Activated T-helper 9 cell treated with anti-CD3 and anti-CD28 coated beads, Interleukin-2, amount 50 U/mL, for 16 hours (primary cell): ENCODE measurements at regions not wholly inside any gene's neighbourhood (a gene's known extent, or its start where the extent isn't known, plus 50 kb on each side); places are given as distances from the start of the nearest gene placed in this dataset.
"Not testable (repeated sequence)": the region's sequence is repeated elsewhere in the genome, so short reads cannot be mapped to it uniquely, and the experiment has no call there.

Experiments
- DNase-seq: peaks from one replicate; pipeline ENCODE4 v3.0.0-alpha.2; 2020; ENCODE audit warnings: low read depth

DNA sequence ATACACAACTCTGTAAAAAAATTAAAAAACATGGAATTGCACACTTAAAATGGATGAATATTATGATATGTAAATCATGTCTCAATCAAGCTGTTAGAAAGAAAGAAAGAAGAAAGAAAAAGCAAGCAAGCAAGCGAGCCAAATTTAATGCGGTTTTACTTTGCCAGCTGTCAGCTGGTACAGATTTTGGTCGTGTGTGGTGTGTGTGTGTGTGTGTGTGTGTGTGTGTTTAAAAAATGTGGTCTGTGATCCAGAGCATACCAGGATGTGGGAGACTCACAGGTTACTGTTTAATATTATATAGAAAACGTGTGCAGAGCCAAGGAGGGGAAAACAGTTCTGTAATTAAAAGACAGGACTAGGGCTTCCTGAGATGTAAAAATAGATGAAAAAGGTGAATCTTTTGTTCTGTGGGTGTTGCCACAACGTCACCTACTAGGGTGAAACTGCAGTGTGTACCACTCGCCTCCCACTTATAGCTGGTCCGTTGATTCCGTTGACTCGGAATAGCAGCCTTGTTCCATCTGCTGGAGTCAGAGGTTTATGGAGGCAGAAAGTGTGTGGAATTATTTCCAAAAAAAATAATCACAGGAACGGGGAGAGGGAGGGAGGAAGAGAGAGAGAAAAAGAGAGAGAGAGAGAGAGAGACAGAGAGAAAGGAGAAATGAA lies 197.7 kb downstream of the BCAS1 start:
- DNase-seq, result no peak

GRCh38 chr20:53872081-53872541 lies 198.3 kb downstream of the BCAS1 start:
- DNase-seq, result no peak

DNA sequence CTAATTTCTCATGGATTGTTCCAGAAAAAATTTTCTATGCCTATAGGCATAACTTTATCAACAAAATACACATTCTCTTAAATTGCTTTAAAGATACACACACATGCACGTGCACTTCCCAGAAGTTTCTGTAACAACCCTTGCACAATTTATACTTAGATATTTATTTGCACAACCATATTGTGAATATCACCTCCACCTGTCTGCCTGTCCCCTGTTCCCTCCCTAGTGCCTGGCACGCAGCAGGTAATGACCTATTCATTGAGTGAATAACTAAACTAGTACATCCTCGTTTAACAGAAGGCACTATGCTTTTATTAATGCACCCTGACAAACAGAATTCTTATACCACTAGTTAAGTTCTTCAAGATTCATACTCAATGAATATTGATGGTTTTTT lies 198.9 kb downstream of the BCAS1 start:
- no peak for DNase-seq

DNA sequence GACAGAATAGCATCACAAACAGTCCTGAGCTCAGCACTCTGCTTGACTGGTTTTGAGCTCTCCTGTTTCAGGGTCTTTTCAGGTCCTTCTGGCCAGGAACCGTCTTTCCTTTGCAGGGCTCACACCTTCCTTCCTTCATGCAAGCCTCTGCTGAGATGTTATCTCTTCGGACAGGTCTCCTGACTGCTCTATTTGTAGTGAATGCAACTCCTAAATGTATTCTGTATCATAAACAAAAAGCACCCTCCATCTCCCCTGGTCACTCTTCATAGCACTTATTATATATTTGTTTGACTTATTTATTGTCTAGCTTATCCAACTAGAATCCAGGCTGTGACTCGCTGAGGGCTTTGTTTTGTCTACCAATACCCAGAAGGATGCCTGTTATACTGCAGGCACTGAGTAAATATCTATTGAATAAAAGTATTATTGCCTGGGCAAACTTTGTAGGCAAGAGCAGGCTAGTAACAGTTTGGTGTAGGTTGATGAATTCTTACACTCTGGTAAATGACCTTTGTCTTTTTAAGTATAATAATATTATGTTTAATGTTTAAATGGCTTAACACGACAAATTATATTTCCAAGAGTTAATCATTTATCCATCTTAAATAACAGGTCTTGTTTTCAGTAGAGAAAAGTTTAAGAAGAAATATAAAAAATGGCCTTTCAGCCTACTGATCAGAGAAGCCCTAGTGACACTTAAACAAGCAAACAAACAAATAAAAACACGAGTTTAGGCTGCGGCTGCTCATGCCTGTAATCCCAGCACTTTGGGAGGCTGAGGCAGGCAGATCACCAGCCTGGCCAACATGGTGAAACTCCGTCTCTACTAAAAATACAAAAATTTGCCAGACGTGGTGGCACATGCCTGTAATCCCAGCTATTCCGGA lies 199.7 kb downstream of the BCAS1 start:
- DNase-seq, result no peak

DNA sequence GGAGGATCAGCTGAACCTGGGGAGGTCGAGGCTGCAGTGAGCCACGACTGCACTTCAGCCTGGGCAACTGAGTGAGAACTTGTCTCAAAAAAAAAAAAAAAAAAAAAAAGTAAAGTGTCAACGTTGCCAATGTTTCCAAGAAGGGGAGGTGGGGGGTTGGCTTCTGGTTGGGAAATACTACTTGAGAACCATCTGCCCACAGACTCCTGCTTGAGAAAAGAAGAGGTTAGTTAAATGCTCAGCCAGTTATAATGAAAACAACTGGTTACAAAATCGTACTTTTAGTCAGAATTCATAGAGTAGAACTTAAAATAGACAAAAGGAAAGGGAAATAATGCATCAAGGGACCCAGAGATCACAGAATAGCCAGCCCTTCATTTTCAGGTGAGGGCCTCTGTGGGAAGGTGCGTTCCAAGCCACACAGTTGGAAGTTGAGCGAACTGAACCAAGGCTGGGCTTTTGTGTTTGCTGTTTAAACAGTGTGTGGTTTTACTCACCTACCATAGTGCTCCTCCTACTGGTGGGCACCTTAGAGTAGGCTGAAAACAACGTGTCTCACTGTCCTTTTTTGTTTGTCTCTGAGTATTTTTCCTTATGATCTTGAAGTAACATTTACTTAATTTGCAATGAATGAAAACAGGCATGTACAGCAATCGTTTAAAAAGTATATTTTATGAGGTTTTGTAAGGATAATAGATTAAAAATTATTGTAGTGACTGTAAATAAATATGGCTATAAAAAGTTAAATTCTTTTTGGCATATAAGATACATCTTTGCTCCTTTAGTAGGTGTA lies 200.7 kb downstream of the BCAS1 start:
- peak; percentile 52 for DNase-seq

DNA sequence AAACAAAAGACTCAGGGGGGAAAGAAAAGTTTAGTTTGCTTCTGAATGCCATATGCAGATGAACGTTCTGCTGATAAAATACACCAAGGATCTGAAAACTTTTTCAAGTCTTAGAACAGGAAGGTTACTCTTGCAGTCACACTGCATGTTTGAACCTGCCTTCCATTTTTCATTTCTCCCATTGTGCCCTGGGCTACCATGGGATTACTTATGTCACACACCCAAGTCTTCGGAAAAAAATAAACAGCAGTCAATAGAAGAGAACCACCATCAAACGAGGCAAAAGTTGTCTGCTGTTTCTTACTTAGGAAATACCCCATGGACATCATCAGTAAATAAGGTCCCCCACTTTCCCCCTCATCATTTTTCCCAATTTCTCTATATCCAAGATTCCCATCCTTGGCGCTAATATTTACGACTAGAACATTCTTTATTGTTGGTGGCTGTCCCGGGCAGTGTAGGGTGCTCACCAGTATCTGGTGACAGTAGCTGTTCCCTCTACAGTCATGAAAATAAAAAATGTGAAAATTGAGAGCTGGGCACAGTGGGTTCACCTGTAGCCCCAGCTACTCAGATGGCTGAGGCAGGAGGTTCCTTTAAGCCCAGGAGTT lies 202.5 kb downstream of the BCAS1 start:
- DNase-seq, result no peak

DNA sequence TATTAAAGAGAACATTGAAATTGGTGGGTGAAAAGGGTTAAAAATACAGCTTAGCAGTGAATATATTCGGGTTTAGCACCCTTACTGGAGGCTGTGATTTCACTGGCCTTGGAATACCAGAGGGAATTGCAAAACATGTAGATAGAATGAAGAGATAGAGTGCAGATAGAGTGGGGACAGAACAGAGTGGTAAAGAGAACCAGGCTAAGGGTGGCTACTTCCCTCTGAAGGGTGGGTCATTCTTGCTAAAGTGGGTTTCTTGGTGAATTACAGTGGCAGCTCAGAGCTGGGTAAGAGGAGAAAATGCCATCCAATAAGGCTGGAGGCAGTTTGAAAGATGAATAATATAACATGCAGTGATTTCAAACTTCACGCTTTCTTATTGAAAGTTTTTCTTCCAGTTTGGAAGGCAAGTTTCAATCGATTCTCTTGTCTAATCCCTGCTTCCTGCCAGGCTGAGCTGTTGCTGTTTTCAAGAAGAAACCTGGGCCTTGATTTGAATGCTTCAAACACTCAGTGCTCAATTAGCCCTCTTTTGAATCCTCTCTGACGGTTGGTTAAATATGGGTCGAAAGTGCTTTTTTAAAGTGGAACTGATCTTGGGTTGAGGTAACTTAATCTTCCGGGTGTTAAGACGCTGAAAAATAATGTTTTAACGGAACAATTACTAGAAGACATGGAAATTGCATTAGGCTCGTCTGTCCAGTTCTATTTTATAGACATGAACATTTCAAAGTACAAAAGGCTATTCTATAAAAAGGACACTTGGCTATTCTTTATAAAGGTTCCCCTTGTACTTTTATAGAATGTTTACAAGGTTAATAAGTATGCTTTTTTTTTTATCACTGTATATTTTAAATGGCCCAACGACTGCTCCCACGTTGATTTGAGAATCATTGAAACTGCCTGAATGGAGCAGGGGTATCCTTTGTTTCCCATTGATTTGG lies 203.3 kb downstream of the BCAS1 start:
- no peak for DNase-seq

DNA sequence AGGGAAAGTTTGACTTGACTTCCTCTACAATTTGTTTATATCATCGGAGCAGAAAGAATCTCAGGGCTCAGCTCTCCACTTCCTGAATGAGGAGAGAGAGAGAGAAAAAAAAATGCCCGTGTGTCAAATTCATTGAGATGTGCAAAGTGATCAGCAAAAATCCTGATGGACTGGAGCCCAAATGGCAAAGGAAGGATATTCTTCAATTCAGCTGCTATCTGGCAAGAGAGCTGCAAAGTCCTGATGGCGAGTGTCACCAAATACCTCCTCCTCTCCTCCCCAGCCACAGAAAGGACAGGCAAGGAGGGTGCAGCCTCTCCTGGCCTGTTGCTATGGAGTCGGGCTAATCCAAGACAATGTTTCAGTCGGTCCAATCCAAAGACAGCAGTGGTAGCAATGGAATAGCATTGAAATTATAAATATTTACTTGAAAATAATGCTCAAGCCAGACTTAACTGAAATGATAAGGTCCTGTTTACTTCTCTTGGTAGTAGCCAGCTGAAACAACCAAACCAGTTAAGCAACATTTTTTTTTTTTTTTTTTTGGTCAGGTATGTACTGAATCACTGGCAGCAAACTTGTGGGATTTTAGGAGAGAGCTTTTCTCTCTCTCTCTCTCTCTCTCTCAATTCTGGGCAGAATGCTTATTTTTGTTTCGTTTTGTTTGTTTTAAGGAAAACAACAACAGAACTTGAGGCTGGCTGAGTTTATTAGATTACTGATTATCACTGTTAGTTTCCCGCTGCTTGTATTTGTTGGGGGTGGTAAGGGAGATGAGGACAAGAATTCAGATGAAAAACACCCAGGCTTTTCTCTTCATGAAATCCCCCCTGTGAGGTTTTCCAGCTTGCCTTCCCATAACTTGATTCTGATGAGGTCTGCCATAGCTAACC lies 204.2 kb downstream of the BCAS1 start:
- DNase-seq, result no peak

DNA sequence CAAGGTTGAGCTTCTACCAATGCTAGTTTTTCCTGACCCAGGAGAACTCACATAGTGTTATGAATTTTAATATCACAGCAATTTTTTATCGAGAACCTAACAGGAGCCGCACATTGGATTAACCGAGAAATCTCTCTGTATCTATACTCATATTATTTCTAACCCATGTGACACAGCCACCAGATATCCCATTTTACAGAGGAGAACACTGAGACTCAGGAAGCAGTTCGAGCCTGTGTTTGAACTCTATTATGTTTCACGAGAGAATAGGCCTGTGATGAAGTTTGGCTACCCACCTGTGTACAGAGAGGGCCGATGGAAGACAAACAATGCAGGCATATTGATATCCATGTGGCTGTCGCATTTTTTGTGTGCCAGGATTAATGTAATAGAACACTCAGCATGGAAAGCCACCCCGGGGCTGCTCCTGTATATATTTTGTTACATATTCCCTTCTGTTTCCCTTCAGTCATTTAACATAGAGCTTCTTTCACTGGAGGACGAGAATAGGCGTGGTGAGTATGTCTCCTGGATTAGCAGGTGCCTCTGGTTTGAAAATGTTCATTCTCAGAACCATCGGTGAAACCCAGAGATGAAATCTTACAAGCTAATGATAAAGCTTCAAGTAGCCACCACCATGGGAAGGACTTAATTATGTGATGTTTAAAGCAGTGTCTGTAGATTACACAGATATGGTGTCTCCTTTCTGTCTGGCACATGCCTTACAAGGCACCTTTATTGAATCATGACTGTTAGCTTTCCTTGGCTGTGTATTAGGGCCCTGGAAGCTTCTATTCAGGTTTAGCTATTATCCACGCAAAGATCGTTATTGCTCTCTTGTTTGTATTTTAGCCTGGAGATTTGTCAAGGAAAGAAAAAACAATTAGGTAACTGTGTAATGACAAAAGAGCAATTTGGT lies 205.4 kb downstream of the BCAS1 start:
- DNase-seq, result not testable (repeated sequence)

- not testable (repeated sequence) for DNase-seq
Measured at GRCh38 chr20:53863923-53864641, 206.3 kb downstream of the BCAS1 start.

GRCh38 chr20:53863535-53863922 lies 206.9 kb downstream of the BCAS1 start:
- not testable (repeated sequence) for DNase-seq

GRCh38 chr20:53863039-53863438 lies 207.4 kb downstream of the BCAS1 start:
- DNase-seq, result not testable (repeated sequence)

DNA sequence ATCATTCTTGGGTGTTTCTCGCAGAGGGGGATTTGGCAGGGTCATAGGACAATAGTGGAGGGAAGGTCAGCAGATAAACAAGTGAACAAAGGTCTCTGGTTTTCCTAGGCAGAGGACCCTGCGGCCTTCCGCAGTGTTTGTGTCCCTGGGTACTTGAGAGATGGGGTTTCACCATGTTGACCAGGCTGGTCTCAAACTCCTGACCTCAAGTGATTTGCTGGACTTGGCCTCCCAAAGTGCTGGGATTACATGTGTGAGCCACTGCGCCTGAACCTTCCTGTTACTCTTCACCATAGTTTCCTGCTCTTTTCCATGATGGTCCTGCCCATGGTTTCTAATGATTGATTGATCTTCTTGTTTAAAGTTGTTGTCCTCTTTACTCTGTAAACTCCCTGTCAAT lies 207.9 kb downstream of the BCAS1 start:
- DNase-seq, result not testable (repeated sequence)

- not testable (repeated sequence) for DNase-seq
Measured at GRCh38 chr20:53862136-53862397, 208.3 kb downstream of the BCAS1 start.

- no peak for DNase-seq
Measured at GRCh38 chr20:53859684-53860083, 210.7 kb downstream of the BCAS1 start.

- not testable (repeated sequence) for DNase-seq
Measured at GRCh38 chr20:53859009-53859408, 211.4 kb downstream of the BCAS1 start.

DNA sequence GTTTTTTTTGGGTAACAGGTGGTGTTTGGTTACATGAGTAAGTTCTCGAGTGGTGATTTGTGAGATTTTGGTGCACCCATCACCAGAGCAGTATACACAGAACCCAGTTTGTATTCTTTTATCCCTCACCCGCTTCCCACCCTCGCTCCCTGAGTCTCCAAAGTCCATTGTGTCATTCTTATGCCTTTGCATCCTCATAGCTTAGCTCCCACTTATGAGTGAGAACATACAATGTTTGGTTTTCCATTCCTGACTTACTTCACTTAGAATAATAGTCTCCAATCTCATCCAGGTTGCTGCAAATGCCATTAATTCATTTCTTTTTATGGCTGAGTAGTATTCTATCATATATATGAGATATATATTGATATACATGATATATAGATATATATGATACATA lies 211.9 kb downstream of the BCAS1 start:
- not testable (repeated sequence) for DNase-seq

- DNase-seq, result no peak
Measured at GRCh38 chr20:53857723-53858236, 212.6 kb downstream of the BCAS1 start.
